ENCODE measurements at regions not wholly inside any gene's neighbourhood (a gene's known extent, or its start where the extent isn't known, plus 50 kb on each side); places are given as distances from the start of the nearest gene placed in this dataset.

- Histone ChIP-seq H3K9me2 (ENCODE audit: insufficient read depth) (no peaks in the 10 kb centered on the region), H4K20me1 (ENCODE audit: insufficient read depth) (no peaks in the 10 kb centered on the region), H3K9me3 (ENCODE audit: insufficient read depth, low read depth) (peaks cover 25% of the 10 kb centered on the region), H3K4me3 (no peak overlapping the region), H3K4me2 (no peak overlapping the region), H3K4me1 (replicated peaks; ENCODE audit: insufficient read depth) (no peaks in the 10 kb centered on the region), H3F3A (ENCODE audit: insufficient read depth, low read depth) (no peaks in the 10 kb centered on the region), H2AFZ (no peak overlapping the region), H3K27me3 (ENCODE audit: insufficient read depth, low read depth) (no peaks in the 10 kb centered on the region), H3K36me3 (ENCODE audit: low read depth) (no peaks in the 10 kb centered on the region; the same call in 1 of the 2 replicates), H3K27ac (no peak overlapping the region), H3K79me2 (ENCODE audit: low read depth) (no peaks in the 10 kb centered on the region)
- TF ChIP-seq EZH2 (IDR thresholded peaks at IDR 0.05; ENCODE audit: low read depth): no peak
- no peak for TF ChIP-seq CTCF (conservative IDR thresholded peaks at IDR 0.05)
- BruUV-seq (replicated peaks): no TSS peak
- ChIA-PET CTCF (interaction anchor here (0.7 kb wide), 1 partner anchor 460 kb away, joined by 3 read pairs; no protein-coding TSS in a partner anchor), POLR2A (ENCODE audit: unreplicated experiment) (no interaction called here)
- intact Hi-C loops (cut with micrococcal nuclease; ENCODE audit: unreplicated experiment): no loop called here
- no peak for DNase-seq
Observed at GRCh38 chr3:178274711-178275110, 261.5 kb upstream of the KCNMB2 start.

- Histone ChIP-seq H3K4me3 (no peak overlapping the region), H4K20me1 (ENCODE audit: insufficient read depth) (no peaks in the 10 kb centered on the region), H3K4me1 (replicated peaks; ENCODE audit: insufficient read depth) (no peaks in the 10 kb centered on the region), H2AFZ (no peak overlapping the region), H3K79me2 (ENCODE audit: low read depth) (no peaks in the 10 kb centered on the region), H3K27me3 (ENCODE audit: insufficient read depth, low read depth) (no peaks in the 10 kb centered on the region), H3K9me3 (ENCODE audit: insufficient read depth, low read depth) (peaks cover 29% of the 10 kb centered on the region), H3K4me2 (no peak overlapping the region), H3K27ac (no peak overlapping the region), H3K9me2 (ENCODE audit: insufficient read depth) (no peaks in the 10 kb centered on the region), H3F3A (ENCODE audit: insufficient read depth, low read depth) (no peaks in the 10 kb centered on the region), H3K36me3 (ENCODE audit: low read depth) (no peaks in the 10 kb centered on the region; the same call in 1 of the 2 replicates)
- ChIA-PET POLR2A (ENCODE audit: unreplicated experiment) (no interaction called here), CTCF (no interaction called here)
- DNase-seq: no peak
- BruUV-seq (replicated peaks): no TSS peak
- intact Hi-C loops (cut with micrococcal nuclease; ENCODE audit: unreplicated experiment): no loop called here
- TF ChIP-seq EZH2 (IDR thresholded peaks at IDR 0.05; ENCODE audit: low read depth) (no peak), CTCF (conservative IDR thresholded peaks at IDR 0.05) (no peak)
Observed at GRCh38 chr3:178275311-178275710, 260.9 kb upstream of the KCNMB2 start.

- Histone ChIP-seq H3K9me3 (ENCODE audit: insufficient read depth, low read depth) (peaks cover 29% of the 10 kb centered on the region), H3K79me2 (ENCODE audit: low read depth) (no peaks in the 10 kb centered on the region), H3K4me2 (no peak overlapping the region), H3K9me2 (ENCODE audit: insufficient read depth) (no peaks in the 10 kb centered on the region), H3K36me3 (ENCODE audit: low read depth) (no peaks in the 10 kb centered on the region; the same call in 1 of the 2 replicates), H2AFZ (no peak overlapping the region), H3K27ac (no peak overlapping the region), H3K4me3 (no peak overlapping the region), H3K27me3 (ENCODE audit: insufficient read depth, low read depth) (no peaks in the 10 kb centered on the region), H4K20me1 (ENCODE audit: insufficient read depth) (no peaks in the 10 kb centered on the region), H3F3A (ENCODE audit: insufficient read depth, low read depth) (no peaks in the 10 kb centered on the region), H3K4me1 (replicated peaks; ENCODE audit: insufficient read depth) (no peaks in the 10 kb centered on the region)
- no TSS peak for BruUV-seq (replicated peaks)
- ChIA-PET CTCF (no interaction called here), POLR2A (ENCODE audit: unreplicated experiment) (no interaction called here)
- no peak for DNase-seq
- TF ChIP-seq EZH2 (IDR thresholded peaks at IDR 0.05; ENCODE audit: low read depth) (no peak), CTCF (conservative IDR thresholded peaks at IDR 0.05) (no peak)
- intact Hi-C loops (cut with micrococcal nuclease; ENCODE audit: unreplicated experiment): no loop called here
Observed at GRCh38 chr3:178275793-178276192, 260.4 kb upstream of the KCNMB2 start.

Measured in PC-9 (cell line).